Fibroblast of lung (primary cell): ENCODE measurements at regions not wholly inside any gene's neighbourhood (a gene's known extent, or its start where the extent isn't known, plus 50 kb on each side); places are given as distances from the start of the nearest gene placed in this dataset.

Experiments
- EZH2 ChIP-seq: IDR thresholded peaks from 2 replicates; pipeline ENCODE4 v1.5.1; 2012; ENCODE audit warnings: low read length, control low read depth, mild to moderate bottlenecking; ENCODE audit errors: missing control alignments
- TF ChIP-seq, protein P1 (sequence below), 2 donors: IDR thresholded peaks in 1 of 2; conservative IDR thresholded peaks in 1 of 2; 1 replicate in 1 of 2; 2 replicates in 1 of 2; pipeline ENCODE4 v1.5.1; 2011 to 2012; ENCODE audit warnings: low read length in 2 of 2, control low read depth in 1 of 2, inconsistent platforms in 1 of 2, low read depth in 1 of 2, mild to moderate bottlenecking in 1 of 2

DNA sequence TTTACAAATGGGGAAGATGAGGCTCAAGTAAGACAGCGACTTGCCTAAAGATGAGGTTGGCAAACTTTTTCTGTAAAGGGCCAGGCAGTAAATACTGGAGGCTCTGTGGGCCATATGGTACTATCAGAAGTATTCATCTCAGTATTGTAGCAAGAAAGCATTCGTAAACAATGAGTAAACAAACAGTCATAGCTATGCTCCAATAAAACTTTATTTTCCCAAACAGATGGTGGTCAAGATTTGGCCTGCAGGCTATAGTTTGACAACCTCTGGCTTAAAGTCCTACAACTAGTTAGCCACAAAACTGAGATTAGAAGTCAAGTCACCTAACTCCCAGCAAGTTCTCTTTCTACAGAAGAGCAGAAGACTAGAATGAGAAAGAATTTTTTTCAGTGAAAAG is 177.0 kb upstream of the NECTIN3 start:
- TF ChIP-seq, protein P1, sequence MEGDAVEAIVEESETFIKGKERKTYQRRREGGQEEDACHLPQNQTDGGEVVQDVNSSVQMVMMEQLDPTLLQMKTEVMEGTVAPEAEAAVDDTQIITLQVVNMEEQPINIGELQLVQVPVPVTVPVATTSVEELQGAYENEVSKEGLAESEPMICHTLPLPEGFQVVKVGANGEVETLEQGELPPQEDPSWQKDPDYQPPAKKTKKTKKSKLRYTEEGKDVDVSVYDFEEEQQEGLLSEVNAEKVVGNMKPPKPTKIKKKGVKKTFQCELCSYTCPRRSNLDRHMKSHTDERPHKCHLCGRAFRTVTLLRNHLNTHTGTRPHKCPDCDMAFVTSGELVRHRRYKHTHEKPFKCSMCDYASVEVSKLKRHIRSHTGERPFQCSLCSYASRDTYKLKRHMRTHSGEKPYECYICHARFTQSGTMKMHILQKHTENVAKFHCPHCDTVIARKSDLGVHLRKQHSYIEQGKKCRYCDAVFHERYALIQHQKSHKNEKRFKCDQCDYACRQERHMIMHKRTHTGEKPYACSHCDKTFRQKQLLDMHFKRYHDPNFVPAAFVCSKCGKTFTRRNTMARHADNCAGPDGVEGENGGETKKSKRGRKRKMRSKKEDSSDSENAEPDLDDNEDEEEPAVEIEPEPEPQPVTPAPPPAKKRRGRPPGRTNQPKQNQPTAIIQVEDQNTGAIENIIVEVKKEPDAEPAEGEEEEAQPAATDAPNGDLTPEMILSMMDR (conservative IDR thresholded peaks at IDR 0.05 in 1 of 2, IDR thresholded peaks at IDR 0.05 in 1 of 2; ENCODE audit: low read depth in 1 of 2, low read length in 2 of 2) = no peak
- no peak for TF ChIP-seq EZH2
